Upper lobe of left lung (tissue), 4 donors: ENCODE measurements at regions not wholly inside any gene's neighbourhood (a gene's known extent, or its start where the extent isn't known, plus 50 kb on each side); places are given as distances from the start of the nearest gene placed in this dataset.

Source experiments
- CTCF ChIP-seq, 6 experiments: fragments of 450-650 bp in 4 of 6; fragments of 200-600 bp in 2 of 6; sonication (generic) in 2 of 6; IDR thresholded peaks; one replicate each; pipeline ENCODE4 v1.5.1; 2016 to 2019; ENCODE audit warnings: antibody characterized with exemption in 6 of 6
- EP300 ChIP-seq, 4 donors: sonication (generic); formaldehyde crosslinking; IDR thresholded peaks; one replicate each; pipeline ENCODE4 v1.5.1; 2017; ENCODE audit warnings: antibody characterized with exemption in 4 of 4, control low read depth in 2 of 4
- POLR2A ChIP-seq, 4 donors: fragments of 450-650 bp; IDR thresholded peaks; one replicate each; pipeline ENCODE4 v1.5.1; 2016 to 2017; ENCODE audit warnings: antibody characterized with exemption in 4 of 4, mild to moderate bottlenecking in 2 of 4
- POLR2AphosphoS5 ChIP-seq, 2 donors: sonication (generic); formaldehyde crosslinking; IDR thresholded peaks; one replicate each; pipeline ENCODE4 v1.5.1; 2017; ENCODE audit warnings: antibody characterized with exemption in 2 of 2

GRCh38 chr7:116142850-116143249 lies 67.5 kb upstream of the TES start:
- TF ChIP-seq POLR2A (IDR thresholded peaks at IDR 0.05) (no peak), CTCF (IDR thresholded peaks at IDR 0.05) (no peak), EP300 (IDR thresholded peaks at IDR 0.05) (no peak), POLR2AphosphoS5 (IDR thresholded peaks at IDR 0.05) (no peak)
